ENCODE measurements at regions not wholly inside any gene's neighbourhood (a gene's known extent, or its start where the extent isn't known, plus 50 kb on each side); places are given as distances from the start of the nearest gene placed in this dataset.
A peak's percentile ranks its signal among the peaks of the same experiment; 100 is the strongest.
"Not testable (repeated sequence)": the region's sequence is repeated elsewhere in the genome, so short reads cannot be mapped to it uniquely, and the experiment has no call there.

DNA sequence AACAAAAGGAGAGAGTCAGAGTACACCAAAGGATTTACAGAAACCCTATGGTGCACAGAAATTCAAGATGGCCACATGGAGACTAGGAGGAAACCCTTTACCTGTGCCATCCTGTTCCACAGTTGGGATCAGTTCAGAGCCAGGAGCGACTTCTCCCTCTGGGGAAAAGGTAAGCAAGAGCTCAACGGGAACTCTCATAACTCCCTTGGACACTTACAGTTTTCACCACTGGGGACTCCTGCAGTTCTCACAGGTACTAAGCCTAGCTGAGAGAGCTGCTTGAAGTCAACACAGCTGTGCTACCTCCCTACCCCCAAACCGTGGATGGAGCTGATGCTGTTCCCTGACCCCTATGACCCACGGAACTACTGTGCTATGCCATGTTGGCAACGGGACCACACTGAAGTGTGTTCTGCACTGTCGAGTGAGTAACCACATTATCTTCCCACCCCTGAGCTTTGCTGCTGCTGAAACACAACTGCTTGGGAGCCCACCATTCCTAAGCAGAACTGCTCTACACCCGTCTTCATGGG, 606.8 kb downstream of the GBE1 start:
- no peaks in the 10 kb centered on the region for H3K4me1 Mint-ChIP-seq

GRCh38 chr3:81152156-81152555, 609.3 kb downstream of the GBE1 start:
- no peak overlapping the region for H3K4me3 Mint-ChIP-seq
- ATAC-seq (replicated peaks) (no peak), DNase-seq (no peak)
- no peaks in the 10 kb centered on the region for H3K27me3 Mint-ChIP-seq
- no peaks in the 10 kb centered on the region for H3K4me1 Mint-ChIP-seq
- H3K27ac Mint-ChIP-seq = no peak overlapping the region
- H3K9me3 Mint-ChIP-seq = peaks cover 0 to 4% of the 10 kb centered on the region in 2 donors
- no peaks in the 10 kb centered on the region for H3K36me3 Mint-ChIP-seq

More for the DNA sequence above, 606.8 kb downstream of the GBE1 start:
- no peak overlapping the region for H3K27ac Mint-ChIP-seq
- no peaks in the 10 kb centered on the region for H3K36me3 Mint-ChIP-seq
- peaks cover 1 to 4% of the 10 kb centered on the region in 2 donors for H3K9me3 Mint-ChIP-seq
- no peak overlapping the region for H3K4me3 Mint-ChIP-seq
- H3K27me3 Mint-ChIP-seq = no peaks in the 10 kb centered on the region
- peak in 1 of 2 donors; percentile 33 for ATAC-seq (replicated peaks)
- DNase-seq = no peak

- Mint-ChIP-seq H3K4me1 (no peaks in the 10 kb centered on the region), H3K4me3 (no peak overlapping the region), H3K9me3 (peaks cover 2 to 17% of the 10 kb centered on the region in 2 donors), H3K27me3 (no peaks in the 10 kb centered on the region), H3K36me3 (no peaks in the 10 kb centered on the region), H3K27ac (no peak overlapping the region)
- ATAC-seq (replicated peaks) (no peak), DNase-seq (no peak)
These were observed 628.5 kb downstream of the GBE1 start for GRCh38 chr3:81132995-81133394.

DNA sequence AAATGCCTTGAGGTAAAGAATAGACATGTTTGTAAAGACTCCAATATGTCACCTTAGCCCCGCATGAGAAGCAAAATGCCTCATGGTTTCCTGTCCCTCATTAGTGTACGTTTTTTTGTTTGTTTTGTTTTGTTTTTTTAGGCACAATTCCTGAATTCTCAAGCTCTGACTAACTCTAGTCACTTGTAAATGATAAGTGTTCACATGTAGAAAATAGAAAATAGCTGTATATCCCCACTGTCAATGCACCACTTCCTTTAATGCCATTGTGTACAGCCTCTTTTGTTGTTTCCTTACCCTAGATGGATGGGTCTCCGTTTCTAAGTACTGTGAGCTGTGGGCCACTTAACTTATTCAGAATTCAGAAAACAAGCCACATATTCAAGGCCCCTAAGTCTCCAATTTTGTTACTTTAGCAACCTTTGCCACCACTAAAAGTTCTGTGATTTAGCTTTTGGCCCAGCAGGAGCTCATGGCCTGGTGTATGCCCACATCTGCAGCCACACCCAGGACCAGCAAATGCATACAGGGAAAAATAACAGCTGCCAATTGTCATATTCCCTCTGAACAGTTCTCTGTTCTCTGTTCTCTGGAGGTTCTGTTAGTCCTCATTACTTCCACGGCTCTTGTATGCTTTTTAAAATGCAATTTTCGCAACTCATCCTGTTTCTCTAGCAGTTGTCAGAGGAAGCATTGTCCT, 655.5 kb downstream of the GBE1 start:
- Mint-ChIP-seq H3K36me3 (no peaks in the 10 kb centered on the region), H3K9me3 (peaks cover 4 to 7% of the 10 kb centered on the region in 2 donors)

DNA sequence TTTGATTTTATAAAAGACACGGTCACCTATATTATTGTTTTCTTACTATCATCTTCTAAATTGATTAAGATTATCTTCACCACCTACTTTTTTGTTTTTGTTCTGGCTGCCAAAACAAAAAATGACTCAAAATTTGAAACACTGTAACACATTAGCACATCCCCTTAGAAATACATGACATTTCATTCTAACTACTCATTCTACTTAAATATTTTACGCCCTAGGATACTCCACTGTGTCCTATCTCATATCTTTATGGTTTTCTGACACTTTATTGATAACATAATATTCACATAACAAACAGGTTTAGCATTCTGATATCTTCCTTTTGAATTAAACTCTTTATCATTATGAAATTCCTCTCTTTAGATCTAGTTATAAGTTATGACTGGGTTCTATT, 656.2 kb downstream of the GBE1 start:
- Mint-ChIP-seq H3K4me3 (no peak overlapping the region), H3K27ac (no peak overlapping the region), H3K36me3 (no peaks in the 10 kb centered on the region), H3K27me3 (no peaks in the 10 kb centered on the region), H3K4me1 (no peaks in the 10 kb centered on the region), H3K9me3 (peaks cover 4 to 7% of the 10 kb centered on the region in 2 donors)
- no peak for ATAC-seq (replicated peaks)
- DNase-seq = no peak

More for the DNA sequence above, 655.5 kb downstream of the GBE1 start:
- Mint-ChIP-seq H3K27ac (no peak overlapping the region), H3K27me3 (no peaks in the 10 kb centered on the region), H3K4me3 (no peak overlapping the region), H3K4me1 (no peaks in the 10 kb centered on the region)
- no peak for DNase-seq
- ATAC-seq (replicated peaks) = no peak

- no peak overlapping the region for H3K4me3 Mint-ChIP-seq
- DNase-seq = no peak
- no peaks in the 10 kb centered on the region for H3K27me3 Mint-ChIP-seq
- no peak overlapping the region for H3K27ac Mint-ChIP-seq
- ATAC-seq (replicated peaks) = no peak
- H3K9me3 Mint-ChIP-seq = peaks cover 0 to 5% of the 10 kb centered on the region in 2 donors
- no peaks in the 10 kb centered on the region for H3K36me3 Mint-ChIP-seq
- no peaks in the 10 kb centered on the region for H3K4me1 Mint-ChIP-seq
These were observed 663.6 kb downstream of the GBE1 start for GRCh38 chr3:81097889-81098288.

GRCh38 chr3:81095956-81096355, 665.5 kb downstream of the GBE1 start:
- peaks cover 0 to 4% of the 10 kb centered on the region in 2 donors for H3K9me3 Mint-ChIP-seq
- H3K4me1 Mint-ChIP-seq = no peaks in the 10 kb centered on the region
- H3K27me3 Mint-ChIP-seq = no peaks in the 10 kb centered on the region
- H3K27ac Mint-ChIP-seq = no peak overlapping the region
- no peak overlapping the region for H3K4me3 Mint-ChIP-seq
- no peak for ATAC-seq (replicated peaks)
- no peak for DNase-seq
- H3K36me3 Mint-ChIP-seq = no peaks in the 10 kb centered on the region

DNA sequence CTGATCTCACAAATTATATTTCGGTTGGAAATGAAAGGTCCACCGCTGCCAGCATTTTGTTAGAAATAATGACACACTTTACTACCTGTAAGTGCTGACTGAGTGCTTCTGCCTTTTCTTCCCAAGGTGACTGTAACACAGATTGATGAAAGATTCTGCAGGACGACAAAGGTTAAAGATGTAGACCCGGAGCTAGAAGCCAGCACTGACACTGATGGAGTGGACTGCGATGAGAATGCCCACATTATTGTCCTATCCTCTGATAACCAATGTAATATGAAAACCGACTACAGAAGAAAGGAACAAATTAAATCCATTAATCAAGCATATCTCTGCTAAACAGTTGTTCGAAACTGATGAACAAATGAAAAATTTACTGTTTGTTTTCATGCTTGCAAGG, 666.5 kb downstream of the GBE1 start:
- Mint-ChIP-seq H3K27me3 (no peaks in the 10 kb centered on the region), H3K4me3 (no peak overlapping the region)
- no peak for ATAC-seq (replicated peaks)

GRCh38 chr3:81087607-81088006, 673.8 kb downstream of the GBE1 start:
- no peak for ATAC-seq (replicated peaks)
- no peak for DNase-seq
- Mint-ChIP-seq H3K27me3 (no peaks in the 10 kb centered on the region), H3K4me1 (no peaks in the 10 kb centered on the region), H3K9me3 (peaks cover 0 to 1% of the 10 kb centered on the region in 2 donors), H3K36me3 (no peaks in the 10 kb centered on the region), H3K4me3 (no peak overlapping the region), H3K27ac (no peak overlapping the region)

More for the DNA sequence above, 666.5 kb downstream of the GBE1 start:
- H3K4me1 Mint-ChIP-seq = no peaks in the 10 kb centered on the region
- no peaks in the 10 kb centered on the region for H3K36me3 Mint-ChIP-seq
- H3K9me3 Mint-ChIP-seq = peaks cover 0 to 4% of the 10 kb centered on the region in 2 donors
- no peak overlapping the region for H3K27ac Mint-ChIP-seq
- no peak for DNase-seq

DNA sequence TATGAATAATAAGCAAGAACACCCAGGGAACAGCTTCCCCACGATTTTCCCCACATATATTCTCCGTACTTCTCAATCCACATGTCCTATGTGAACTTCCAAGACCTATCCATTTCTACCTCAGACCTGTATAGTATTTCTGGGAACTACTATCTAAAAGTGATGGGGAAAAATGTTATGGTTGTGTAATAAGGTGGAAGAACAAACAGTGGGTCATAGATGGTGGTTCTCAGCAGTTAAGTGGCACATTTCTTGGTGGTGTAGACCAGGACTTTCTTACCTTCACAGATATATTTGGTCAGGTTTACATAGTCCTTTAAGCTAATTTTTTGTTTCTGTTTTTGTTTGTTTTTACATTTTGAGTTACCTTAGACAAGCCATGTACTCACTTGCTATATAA, 675.1 kb downstream of the GBE1 start:
- ATAC-seq (replicated peaks) = no peak
- no peak overlapping the region for H3K4me3 Mint-ChIP-seq

GRCh38 chr3:81080608-81081007, 680.8 kb downstream of the GBE1 start:
- ATAC-seq (replicated peaks) = no peak
- no peak for DNase-seq
- Mint-ChIP-seq H3K27me3 (no peaks in the 10 kb centered on the region), H3K4me3 (no peak overlapping the region), H3K9me3 (no peaks in the 10 kb centered on the region), H3K4me1 (no peaks in the 10 kb centered on the region), H3K27ac (no peak overlapping the region), H3K36me3 (no peaks in the 10 kb centered on the region)

More for the DNA sequence above, 675.1 kb downstream of the GBE1 start:
- peaks cover 0 to 1% of the 10 kb centered on the region in 2 donors for H3K9me3 Mint-ChIP-seq
- H3K36me3 Mint-ChIP-seq = no peaks in the 10 kb centered on the region
- no peaks in the 10 kb centered on the region for H3K27me3 Mint-ChIP-seq
- no peaks in the 10 kb centered on the region for H3K4me1 Mint-ChIP-seq
- no peak for DNase-seq
- no peak overlapping the region for H3K27ac Mint-ChIP-seq

- no peak for DNase-seq
- Mint-ChIP-seq H3K36me3 (no peaks in the 10 kb centered on the region), H3K9me3 (peaks cover 4% of the 10 kb centered on the region in 2 donors), H3K4me1 (no peaks in the 10 kb centered on the region), H3K27ac (no peak overlapping the region), H3K27me3 (no peaks in the 10 kb centered on the region), H3K4me3 (no peak overlapping the region)
- no peak for ATAC-seq (replicated peaks)
These were observed 688.9 kb downstream of the GBE1 start for GRCh38 chr3:81072591-81072990.

- no peaks in the 10 kb centered on the region for H3K4me1 Mint-ChIP-seq
- H3K27ac Mint-ChIP-seq = no peak overlapping the region
- DNase-seq (no peak), ATAC-seq (replicated peaks) (no peak)
- no peaks in the 10 kb centered on the region for H3K36me3 Mint-ChIP-seq
- H3K4me3 Mint-ChIP-seq = no peak overlapping the region
- H3K27me3 Mint-ChIP-seq = no peaks in the 10 kb centered on the region
- H3K9me3 Mint-ChIP-seq = peaks cover 14 to 17% of the 10 kb centered on the region in 2 donors
These were observed 692.9 kb downstream of the GBE1 start for GRCh38 chr3:81068546-81068945.

- Mint-ChIP-seq H3K9me3 (peaks cover 9 to 13% of the 10 kb centered on the region in 2 donors), H3K36me3 (no peaks in the 10 kb centered on the region), H3K4me1 (no peaks in the 10 kb centered on the region), H3K27ac (no peak overlapping the region), H3K4me3 (no peak overlapping the region), H3K27me3 (no peaks in the 10 kb centered on the region)
- no peak for ATAC-seq (replicated peaks)
- DNase-seq = no peak
These were observed 697.5 kb downstream of the GBE1 start for GRCh38 chr3:81063896-81064295.

DNA sequence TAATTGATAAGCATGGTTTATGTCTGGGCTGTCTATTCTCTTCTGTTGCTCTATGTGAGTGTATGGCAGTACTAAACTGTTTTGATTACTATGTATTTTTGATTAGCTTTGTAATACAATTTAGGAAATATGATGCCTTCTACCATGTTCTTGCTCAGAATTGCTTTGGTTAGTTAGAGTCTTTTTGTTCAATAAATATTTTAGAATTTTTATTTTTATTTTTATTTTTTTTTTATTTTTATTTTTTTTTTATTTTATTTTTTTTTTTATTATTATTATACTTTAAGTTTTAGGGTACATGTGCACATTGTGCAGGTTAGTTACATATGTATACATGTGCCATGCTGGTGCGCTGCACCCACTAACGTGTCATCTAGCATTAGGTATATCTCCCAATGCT, 710.3 kb downstream of the GBE1 start:
- not testable (repeated sequence) for H3K27me3 Mint-ChIP-seq; H3K9me3 Mint-ChIP-seq; H3K27ac Mint-ChIP-seq; ATAC-seq (replicated peaks); H3K4me1 Mint-ChIP-seq; H3K4me3 Mint-ChIP-seq; H3K36me3 Mint-ChIP-seq; DNase-seq

All from stimulated activated naive B cell treated with anti-CD40 and anti-IgM and Interleukin-4, amounts not matched to agents 10 μg/mL and 1 μg/mL and 100 μg/mL, for 72 hours (primary cell).